ENCODE measurements at regions not wholly inside any gene's neighbourhood (a gene's known extent, or its start where the extent isn't known, plus 50 kb on each side); places are given as distances from the start of the nearest gene placed in this dataset.
"Not testable (repeated sequence)": the region's sequence is repeated elsewhere in the genome, so short reads cannot be mapped to it uniquely, and the experiment has no call there.

- DNase-seq (ENCODE audit: low read depth, low spot score), result no peak
Observed at GRCh38 chr2:223285370-223286265, 233.6 kb downstream of the KCNE4 start.

- DNase-seq (ENCODE audit: low read depth, low spot score), result no peak
Observed at GRCh38 chr2:223294756-223295155, 242.8 kb downstream of the KCNE4 start.

- DNase-seq (ENCODE audit: low read depth, low spot score), result no peak
Observed at GRCh38 chr2:223297788-223298187, 245.8 kb downstream of the KCNE4 start.

DNA sequence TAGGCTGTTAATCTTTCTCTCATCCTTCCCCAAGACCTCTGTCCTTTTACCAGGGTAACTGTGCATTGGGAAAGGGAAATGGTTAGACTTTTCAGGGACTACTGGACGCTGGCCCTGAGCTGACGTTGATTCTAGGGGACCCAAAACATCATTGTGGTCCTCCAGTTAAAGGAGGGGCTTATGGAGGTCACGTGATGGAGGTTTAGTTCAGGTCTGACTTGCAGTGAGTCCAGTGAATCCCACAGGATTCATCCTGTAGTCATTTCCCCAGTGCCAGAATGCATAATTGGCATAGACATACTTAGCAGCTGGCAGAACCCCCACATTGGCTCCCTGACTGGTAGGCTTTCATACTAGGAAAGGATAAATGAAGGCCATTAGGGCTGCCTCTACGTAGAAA is 246.3 kb downstream of the KCNE4 start:
- DNase-seq (ENCODE audit: low read depth, low spot score), result not testable (repeated sequence)

DNA sequence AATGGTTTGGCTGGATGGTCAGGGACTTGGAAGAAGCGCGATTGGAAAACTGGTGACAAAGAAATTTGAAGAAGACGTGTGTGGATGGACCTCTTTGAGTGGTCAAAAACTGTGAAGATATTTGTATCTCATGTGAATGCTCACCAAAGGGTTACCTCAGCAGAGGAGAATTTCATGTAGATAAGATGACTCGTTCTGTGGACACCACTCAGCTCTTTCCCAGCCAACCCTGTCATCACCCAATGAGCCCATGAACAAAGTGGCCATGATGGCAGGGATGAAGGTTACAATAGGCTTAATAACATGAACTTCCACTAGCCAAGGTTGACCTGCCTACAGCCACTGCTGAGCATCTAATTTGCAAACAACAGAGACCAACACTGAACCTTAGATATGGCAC is 248.3 kb downstream of the KCNE4 start:
- DNase-seq (ENCODE audit: low read depth, low spot score), result no peak

- no peak for DNase-seq (ENCODE audit: low read depth, low spot score)
Observed at GRCh38 chr2:223306371-223306770, 254.4 kb downstream of the KCNE4 start.

- DNase-seq (ENCODE audit: low read depth, low spot score), result no peak
Observed at GRCh38 chr2:223311889-223312680, 260.1 kb downstream of the KCNE4 start.

DNA sequence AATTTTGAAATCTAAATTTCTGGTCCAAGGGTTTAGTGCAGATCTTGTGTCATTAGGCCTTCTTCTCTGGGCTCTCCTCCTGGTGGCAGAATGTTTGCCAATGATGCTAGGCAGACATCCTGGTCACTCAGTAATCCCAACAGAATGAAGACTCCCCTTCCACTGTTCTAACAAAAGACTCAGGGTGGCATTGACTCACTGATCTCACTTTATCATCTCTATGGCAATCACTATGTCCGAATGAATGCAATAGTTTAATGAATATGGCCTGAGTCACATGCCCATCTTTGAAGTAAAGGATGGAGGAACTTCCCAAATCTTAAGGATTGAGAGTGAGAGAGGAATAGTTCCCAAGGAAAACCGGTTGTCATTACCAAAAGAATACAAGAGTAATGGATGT is 261.1 kb downstream of the KCNE4 start:
- no peak for DNase-seq (ENCODE audit: low read depth, low spot score)

DNA sequence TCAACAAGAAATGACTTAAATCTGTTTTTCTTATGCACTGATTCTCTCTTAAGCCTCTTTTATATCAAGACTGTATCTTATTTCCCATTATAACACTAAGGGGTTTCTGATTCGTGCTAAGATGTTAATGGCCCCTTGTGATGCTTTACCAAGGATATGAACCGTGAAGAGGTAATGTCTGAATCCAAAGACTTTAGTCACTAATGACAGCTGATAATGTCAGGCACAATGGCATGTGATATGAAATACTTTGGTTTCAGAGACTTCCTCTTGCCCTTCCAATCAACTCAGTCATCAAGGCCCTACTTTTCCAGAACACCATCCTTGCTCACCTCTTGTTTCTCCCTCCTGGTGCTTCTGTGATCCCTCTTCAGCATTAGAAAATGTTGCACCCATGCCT is 262.8 kb downstream of the KCNE4 start:
- DNase-seq (ENCODE audit: low read depth, low spot score), result no peak

DNA sequence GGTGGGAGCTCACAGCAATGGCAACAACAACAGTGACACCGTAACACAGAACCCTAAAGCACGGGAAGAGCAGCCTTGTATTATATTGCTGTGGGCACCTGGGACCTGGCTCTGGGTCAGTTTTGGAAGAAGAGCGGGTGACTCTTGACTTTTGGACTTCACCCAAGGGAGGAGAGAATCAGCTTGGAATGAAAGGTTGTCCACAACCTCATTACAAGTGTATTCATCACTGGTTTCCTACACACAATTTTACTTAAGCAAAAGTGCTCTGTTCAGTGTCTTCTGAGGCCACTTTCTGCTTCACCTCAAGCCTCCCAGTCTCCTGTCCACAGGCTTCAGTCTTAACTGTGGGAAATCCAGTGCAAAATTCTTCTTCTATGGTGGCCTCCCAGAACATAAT is 263.8 kb downstream of the KCNE4 start:
- DNase-seq (ENCODE audit: low read depth, low spot score), result no peak

- no peak for DNase-seq (ENCODE audit: low read depth, low spot score)
Observed at GRCh38 chr2:223316342-223316741, 264.4 kb downstream of the KCNE4 start.

DNA sequence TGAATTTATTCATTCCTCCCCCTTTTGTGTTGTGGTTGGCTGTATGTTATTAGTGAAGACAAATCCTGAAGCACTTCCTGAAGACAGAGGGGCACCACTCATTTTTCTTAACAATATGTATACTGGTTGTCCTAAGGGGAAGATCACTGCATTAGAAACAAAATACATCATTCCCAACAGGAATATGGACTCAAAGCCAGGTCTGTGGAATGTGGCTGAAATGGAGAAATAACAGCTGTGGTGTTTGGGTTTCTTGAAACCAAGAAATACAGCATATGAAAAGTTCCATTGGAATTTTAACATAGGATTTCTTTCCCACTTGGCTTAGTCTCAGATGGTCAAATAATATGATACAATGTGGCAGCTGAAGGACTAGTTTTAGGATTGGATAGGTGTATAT is 267.6 kb downstream of the KCNE4 start:
- no peak for DNase-seq (ENCODE audit: low read depth, low spot score)

- DNase-seq (ENCODE audit: low read depth, low spot score), result no peak
Observed at GRCh38 chr2:223324402-223324801, 272.4 kb downstream of the KCNE4 start.

- DNase-seq (ENCODE audit: low read depth, low spot score), result no peak
Observed at GRCh38 chr2:223328578-223328977, 273.6 kb downstream of the SCG2 start.

DNA sequence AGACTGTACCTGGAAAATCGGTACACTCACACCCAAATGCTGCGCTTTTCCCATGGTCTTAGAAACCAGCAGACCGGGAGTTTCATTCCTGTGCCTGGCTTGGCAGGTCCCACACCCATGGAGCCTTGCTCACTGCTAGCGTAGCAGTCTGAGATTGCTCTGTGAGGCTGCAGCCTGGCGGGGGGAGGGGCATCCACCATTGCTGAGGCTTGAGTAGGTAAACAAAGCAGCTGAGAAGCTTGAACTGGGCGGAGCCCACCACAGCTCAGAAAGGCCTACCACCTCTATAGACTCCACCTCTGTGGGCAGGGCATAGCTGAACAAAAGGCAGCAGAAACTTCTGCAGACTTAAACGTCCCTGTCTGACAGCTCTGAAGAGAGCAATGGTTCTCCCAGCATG is 271.4 kb downstream of the SCG2 start:
- not testable (repeated sequence) for DNase-seq (ENCODE audit: low read depth, low spot score)

GRCh38 chr2:223338016-223338415 is 264.1 kb downstream of the SCG2 start:
- DNase-seq (ENCODE audit: low read depth, low spot score), result no peak

GRCh38 chr2:223357076-223357475 is 245.1 kb downstream of the SCG2 start:
- DNase-seq (ENCODE audit: low read depth, low spot score), result no peak

DNA sequence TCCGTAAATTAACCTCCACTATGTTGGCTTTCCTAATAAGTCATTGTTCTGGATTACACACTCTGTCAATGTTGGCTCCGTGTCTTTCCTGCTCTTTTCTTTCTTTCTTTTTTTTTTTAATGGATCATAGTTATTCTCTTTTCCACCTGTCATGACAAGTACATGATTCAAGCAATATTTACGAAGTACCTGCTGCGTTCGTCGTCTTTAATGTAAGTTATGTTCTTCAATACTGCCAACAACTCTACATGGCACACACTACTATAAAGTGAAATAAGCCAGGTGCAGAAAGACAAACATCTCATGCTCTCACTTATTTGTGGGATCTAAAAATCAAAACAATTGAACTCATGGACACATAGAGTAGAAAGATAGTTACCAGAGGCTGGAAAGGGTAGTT is 239.1 kb downstream of the SCG2 start:
- DNase-seq (ENCODE audit: low read depth, low spot score), result no peak

DNA sequence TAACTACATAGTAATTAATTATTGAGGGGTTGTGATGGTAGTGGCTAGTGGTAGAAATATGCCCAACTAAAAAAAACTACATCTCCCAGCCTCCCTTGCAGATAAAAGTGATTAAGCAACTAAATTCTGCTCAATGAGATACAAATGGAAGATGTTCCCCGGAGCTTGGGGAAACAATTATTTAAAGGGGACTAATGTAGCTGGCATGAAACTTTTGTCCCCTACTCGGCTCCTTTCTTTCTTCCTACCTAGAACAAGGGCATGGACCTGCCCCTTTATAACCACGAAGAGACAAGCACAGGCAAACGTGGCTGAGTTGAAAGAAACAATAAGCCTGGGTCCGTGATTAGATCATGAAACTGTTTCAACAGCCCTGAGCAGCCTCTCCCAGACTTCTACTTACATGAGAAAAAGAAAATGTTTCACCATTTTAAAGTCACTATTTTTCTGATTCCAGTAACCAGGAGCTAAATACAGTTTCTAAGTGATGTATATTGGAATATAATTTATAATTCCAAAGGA is 236.9 kb downstream of the SCG2 start:
- no peak for DNase-seq (ENCODE audit: low read depth, low spot score)

GRCh38 chr2:223366566-223366965 is 235.6 kb downstream of the SCG2 start:
- no peak for DNase-seq (ENCODE audit: low read depth, low spot score)

- no peak for DNase-seq (ENCODE audit: low read depth, low spot score)
Observed at GRCh38 chr2:223368481-223368880, 233.7 kb downstream of the SCG2 start.

GRCh38 chr2:223369889-223370288 is 232.3 kb downstream of the SCG2 start:
- no peak for DNase-seq (ENCODE audit: low read depth, low spot score)

- no peak for DNase-seq (ENCODE audit: low read depth, low spot score)
Observed at GRCh38 chr2:223383315-223383714, 218.8 kb downstream of the SCG2 start.
